ENCODE measurements at regions not wholly inside any gene's neighbourhood (a gene's known extent, or its start where the extent isn't known, plus 50 kb on each side); places are given as distances from the start of the nearest gene placed in this dataset.

DNA sequence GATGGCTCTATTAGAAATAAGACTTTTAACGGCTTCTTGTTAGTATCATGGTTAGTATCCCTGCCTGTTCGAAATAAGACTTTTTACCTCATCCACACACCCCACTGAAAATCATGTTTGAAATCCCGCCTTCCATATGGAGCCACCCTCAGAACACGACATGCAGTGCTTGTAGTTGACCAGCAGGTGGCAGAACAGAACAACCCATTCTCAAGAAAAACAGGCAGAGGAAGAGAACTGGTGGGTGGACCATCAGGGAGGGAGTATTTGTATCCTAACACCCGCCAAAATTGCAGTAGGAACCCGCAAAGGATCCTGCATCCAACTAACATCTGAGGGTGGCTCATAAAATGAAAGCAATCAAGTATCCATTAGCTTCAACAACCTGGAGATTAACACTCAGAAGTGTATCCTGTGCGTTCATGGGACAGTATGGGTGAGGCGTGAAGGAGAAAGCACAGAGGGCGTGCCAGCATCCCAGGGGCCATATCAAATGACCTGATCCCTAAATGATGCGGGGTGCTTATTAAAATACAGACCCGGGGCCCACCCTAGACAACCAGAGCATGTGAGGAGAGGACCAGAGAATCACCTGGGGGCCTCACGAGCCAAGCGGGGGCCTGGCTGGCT, 89.6 kb upstream of the NHSL1 start:
- H3K4me3 ChIP-seq (ENCODE audit: low read depth, low read length), result no peak overlapping the region
- TF ChIP-seq, protein P1, sequence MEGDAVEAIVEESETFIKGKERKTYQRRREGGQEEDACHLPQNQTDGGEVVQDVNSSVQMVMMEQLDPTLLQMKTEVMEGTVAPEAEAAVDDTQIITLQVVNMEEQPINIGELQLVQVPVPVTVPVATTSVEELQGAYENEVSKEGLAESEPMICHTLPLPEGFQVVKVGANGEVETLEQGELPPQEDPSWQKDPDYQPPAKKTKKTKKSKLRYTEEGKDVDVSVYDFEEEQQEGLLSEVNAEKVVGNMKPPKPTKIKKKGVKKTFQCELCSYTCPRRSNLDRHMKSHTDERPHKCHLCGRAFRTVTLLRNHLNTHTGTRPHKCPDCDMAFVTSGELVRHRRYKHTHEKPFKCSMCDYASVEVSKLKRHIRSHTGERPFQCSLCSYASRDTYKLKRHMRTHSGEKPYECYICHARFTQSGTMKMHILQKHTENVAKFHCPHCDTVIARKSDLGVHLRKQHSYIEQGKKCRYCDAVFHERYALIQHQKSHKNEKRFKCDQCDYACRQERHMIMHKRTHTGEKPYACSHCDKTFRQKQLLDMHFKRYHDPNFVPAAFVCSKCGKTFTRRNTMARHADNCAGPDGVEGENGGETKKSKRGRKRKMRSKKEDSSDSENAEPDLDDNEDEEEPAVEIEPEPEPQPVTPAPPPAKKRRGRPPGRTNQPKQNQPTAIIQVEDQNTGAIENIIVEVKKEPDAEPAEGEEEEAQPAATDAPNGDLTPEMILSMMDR (IDR thresholded peaks at IDR 0.05; ENCODE audit: insufficient read depth, low read length), result peak; percentile 96
- DNase-seq (ENCODE audit: low read depth), result peak; percentile 89

DNA sequence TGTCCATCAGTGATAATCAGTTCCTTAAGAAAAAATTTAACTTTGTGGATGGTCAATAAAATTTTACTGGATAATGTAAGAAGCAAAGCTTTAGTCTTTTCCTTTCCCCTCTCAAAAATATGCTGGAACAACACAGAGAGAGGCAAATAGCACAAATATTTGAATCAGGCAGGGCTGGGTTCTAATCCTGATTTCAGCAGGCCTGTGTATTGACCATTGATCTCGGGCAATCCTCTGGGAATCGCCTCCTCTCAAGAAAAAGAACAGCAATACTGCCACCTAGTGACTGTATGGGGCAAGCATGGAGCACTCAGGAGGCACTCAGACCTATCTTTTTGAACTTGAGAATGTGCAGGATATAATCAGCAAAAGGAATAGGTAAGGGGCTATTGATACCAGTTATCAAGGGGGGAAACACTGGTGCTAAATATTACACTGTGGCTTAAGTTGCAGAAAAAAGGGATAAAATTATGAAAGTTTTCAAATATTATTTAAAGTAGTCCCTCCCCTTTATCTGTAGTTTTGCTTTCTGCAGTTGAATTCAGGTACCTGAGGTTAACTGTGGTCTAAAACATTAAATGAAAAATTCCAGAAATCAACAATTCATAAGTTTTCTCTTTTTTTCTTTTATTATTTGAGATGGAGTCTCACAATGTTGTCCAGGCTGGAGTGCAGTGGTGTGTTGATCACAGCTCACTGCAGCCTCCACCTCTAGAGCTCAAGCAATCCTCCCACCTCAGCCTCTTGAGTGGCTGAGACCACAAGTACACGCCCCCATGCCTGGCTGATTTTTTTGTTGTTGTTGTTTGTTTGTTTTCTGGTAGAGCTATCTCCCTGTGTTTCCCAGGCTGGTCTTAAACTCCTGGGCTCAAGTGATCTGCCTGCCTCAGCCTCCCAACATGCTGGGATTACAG, 91.8 kb upstream of the NHSL1 start:
- DNase-seq (ENCODE audit: low read depth), result peak; percentile 85
- H3K4me3 ChIP-seq (ENCODE audit: low read depth, low read length), result no peak overlapping the region
- TF ChIP-seq, protein P1 (IDR thresholded peaks at IDR 0.05; ENCODE audit: insufficient read depth, low read length), result peak; percentile 92

DNA sequence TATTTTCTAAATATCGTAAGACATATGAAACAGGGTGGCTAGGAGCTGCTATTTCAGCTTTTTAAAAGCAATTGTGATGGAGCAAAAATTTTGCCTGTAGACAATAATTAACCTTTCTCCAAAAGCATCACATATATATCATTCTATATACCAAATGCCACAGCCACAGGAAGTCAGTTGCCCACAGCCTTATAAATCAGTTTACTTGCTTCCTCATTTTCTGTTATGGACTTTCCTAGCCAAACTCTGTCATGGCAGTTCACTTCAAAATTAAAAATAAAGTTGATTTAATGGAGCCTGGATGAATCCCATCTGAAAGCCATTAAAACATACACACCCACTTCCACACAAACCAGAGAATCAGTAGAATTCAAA, 93.4 kb upstream of the NHSL1 start:
- TF ChIP-seq, protein P1 (IDR thresholded peaks at IDR 0.05; ENCODE audit: insufficient read depth, low read length), result no peak
- DNase-seq (ENCODE audit: low read depth), result no peak
- no peak overlapping the region for H3K4me3 ChIP-seq (ENCODE audit: low read depth, low read length)

DNA sequence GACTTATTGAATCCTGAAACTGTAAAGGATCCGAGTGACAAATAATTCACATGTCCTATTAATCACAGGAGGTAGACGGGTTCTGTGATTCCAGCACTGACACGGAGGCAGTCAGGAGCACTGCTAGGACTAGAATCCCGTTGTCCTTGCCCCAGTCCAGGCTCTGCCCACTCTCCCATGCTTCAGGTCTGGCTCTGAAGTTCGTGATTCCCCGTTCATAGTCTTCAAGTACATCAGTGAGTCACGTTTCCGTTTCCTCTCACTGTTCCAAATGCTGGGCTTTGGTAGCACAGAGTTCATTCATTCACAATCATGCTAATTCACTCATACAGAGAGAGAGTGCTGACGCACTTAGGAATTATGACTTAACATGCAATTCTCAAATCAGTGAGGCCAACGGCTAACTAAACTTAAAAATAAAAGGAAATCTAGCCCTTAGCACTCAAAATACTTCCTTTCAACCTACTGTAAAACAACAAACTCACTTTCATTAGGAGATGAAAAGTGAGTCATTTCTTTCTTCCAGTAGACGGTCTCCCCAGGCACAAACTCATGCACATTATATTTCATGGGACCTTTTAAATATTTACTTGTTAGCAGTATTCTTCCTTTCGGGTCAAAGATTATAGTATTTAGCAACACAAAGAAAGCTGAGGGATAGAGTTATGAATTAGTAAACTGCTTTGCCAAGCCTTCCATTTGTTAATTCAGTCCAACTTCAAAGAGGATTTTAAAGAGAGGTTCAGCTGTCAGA, 94.0 kb upstream of the NHSL1 start:
- peak; percentile 98 for DNase-seq (ENCODE audit: low read depth)
- H3K4me3 ChIP-seq (ENCODE audit: low read depth, low read length), result peak overlapping the region; percentile 36
- TF ChIP-seq, protein P1 (IDR thresholded peaks at IDR 0.05; ENCODE audit: insufficient read depth, low read length), result no peak

DNA sequence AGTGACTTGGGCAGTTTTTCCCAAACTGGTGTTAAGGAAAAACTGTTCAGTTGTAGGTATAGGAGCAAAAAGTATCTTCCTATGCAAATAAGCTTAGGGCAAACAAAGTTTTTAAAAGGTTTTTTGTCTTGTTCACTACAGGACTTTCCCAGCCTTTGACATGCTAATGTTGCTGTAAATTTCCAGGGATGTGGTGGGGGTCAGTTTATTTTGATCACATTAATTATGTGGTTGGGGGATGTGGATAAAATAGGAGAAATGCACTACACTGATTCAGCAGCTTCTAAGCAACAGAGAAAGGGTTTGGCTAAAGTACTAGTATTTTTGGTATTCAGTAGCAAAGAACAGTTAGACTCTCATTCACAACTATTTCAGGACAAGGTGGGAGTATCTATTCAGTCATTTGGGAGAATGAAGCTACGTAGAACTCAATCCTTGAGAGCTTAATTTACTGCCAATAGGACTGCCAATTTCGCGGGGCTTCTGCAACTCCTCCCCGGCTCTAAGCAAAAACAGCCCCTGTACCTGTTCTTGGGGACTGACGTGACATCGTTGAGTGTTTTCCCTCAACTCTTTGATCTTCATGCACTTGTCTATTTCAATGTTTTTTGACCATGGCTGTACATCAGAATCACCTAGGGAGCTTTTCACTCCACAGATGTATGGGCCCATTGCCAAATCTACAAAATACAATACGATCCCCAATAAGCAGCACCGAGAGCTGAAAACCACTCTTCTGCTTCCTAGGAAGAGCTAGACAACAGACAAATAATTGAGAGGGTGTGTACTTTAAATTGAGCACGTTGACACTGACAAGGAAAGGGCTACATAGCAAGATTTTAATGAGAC, 94.8 kb upstream of the NHSL1 start:
- TF ChIP-seq, protein P1 (IDR thresholded peaks at IDR 0.05; ENCODE audit: insufficient read depth, low read length), result no peak
- no peak overlapping the region for H3K4me3 ChIP-seq (ENCODE audit: low read depth, low read length)
- DNase-seq (ENCODE audit: low read depth), result no peak

DNA sequence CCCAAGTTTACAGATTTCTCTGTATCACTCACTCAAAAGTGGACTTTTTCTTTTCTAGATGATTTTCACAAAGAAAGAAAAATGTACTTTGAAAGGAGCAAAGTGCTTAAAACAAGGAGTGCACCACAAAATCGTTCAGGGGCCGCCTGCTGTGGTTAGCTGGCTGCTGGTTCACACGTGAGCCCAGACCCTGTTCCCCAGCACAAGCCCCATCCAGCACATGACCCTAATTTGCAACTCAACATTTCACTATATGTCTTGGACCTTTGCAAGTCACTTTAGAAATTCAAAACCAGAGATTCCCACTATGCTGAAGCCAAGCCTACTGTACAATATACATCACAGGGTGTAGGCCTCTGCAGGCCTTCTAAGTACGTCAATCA, 95.5 kb upstream of the NHSL1 start:
- TF ChIP-seq, protein P1 (IDR thresholded peaks at IDR 0.05; ENCODE audit: insufficient read depth, low read length), result no peak

More for the DNA sequence above, 95.5 kb upstream of the NHSL1 start:
- H3K4me3 ChIP-seq (ENCODE audit: low read depth, low read length), result no peak overlapping the region
- no peak for DNase-seq (ENCODE audit: low read depth)
